Testis (tissue), 2 donors: ENCODE measurements at regions not wholly inside any gene's neighbourhood (a gene's known extent, or its start where the extent isn't known, plus 50 kb on each side); places are given as distances from the start of the nearest gene placed in this dataset.

ENCODE experiments used
- DNase-seq: peaks from one replicate; pipeline ENCODE4 v3.0.0-alpha.2; 2019
- H3K27ac ChIP-seq, 2 donors: fragments of 200-600 bp; sonication (generic); one replicate each; pipeline ENCODE4 v1.5.1; 2019
- H3K27me3 ChIP-seq: fragments of 200-600 bp; sonication (generic); one replicate; pipeline ENCODE4 v1.5.1; 2019
- H3K36me3 ChIP-seq: fragments of 200-600 bp; sonication (generic); one replicate; pipeline ENCODE4 v1.5.1; 2017; ENCODE audit warnings: low read depth; ENCODE audit errors: missing control alignments
- H3K4me1 ChIP-seq: fragments of 200-600 bp; sonication (generic); one replicate; pipeline ENCODE4 v1.5.1; 2019
- H3K4me3 ChIP-seq, 2 donors: fragments of 200-600 bp; sonication (generic); one replicate each; pipeline ENCODE4 v1.5.1; 2017 to 2019
- H3K9me3 ChIP-seq: fragments of 200-600 bp; sonication (generic); one replicate; pipeline ENCODE4 v1.5.1; 2017
- CTCF ChIP-seq, 3 experiments: fragments of 450-650 bp in 2 of 3; fragments of 200-600 bp in 1 of 3; sonication (generic) in 1 of 3; IDR thresholded peaks; one replicate each; pipeline ENCODE4 v1.5.1; 2016 to 2019; ENCODE audit warnings: antibody characterized with exemption in 3 of 3, mild to moderate bottlenecking in 2 of 3, moderate library complexity in 1 of 3
- POLR2A ChIP-seq: fragments of 450-650 bp; IDR thresholded peaks from one replicate; pipeline ENCODE4 v1.6.1; 2017; ENCODE audit warnings: antibody characterized with exemption, mild to moderate bottlenecking, moderate library complexity
- WGBS, 2 donors: methylation state at CpG; one replicate each; pipeline ENCODE4 v1.1.5; 2018; 5-methylcytosine and 5-hydroxymethylcytosine counted together
- intact Hi-C: fragments of 100-400 bp; cut with DNase I; formaldehyde crosslinking; loops from one replicate; pipeline ENCODE4 v1.15.1; 2023; ENCODE audit warnings: low total_unique reads

GRCh38 chr12:19992311-19992710 is 376.0 kb upstream of the PDE3A start:
- intact Hi-C loops, result no loop called here
- Histone ChIP-seq H3K27ac (no peak overlapping the region), H3K4me3 (no peak overlapping the region), H3K27me3 (no peaks in the 10 kb centered on the region), H3K36me3 (no peaks in the 10 kb centered on the region), H3K9me3 (no peaks in the 10 kb centered on the region), H3K4me1 (no peaks in the 10 kb centered on the region)
- no peak for DNase-seq
- 79 to 84% methylated on average over 2 of the region's 2 CpGs for WGBS, 2 donors
- no peak for TF ChIP-seq POLR2A
- TF ChIP-seq CTCF (IDR thresholded peaks at IDR 0.05), result no peak

GRCh38 chr12:19994968-19995367 is 373.4 kb upstream of the PDE3A start:
- intact Hi-C loops, result no loop called here
- no peak for DNase-seq

GRCh38 chr12:19997656-19998400 is 370.5 kb upstream of the PDE3A start:
- DNase-seq, result no peak
- TF ChIP-seq CTCF (IDR thresholded peaks at IDR 0.05) (no peak), POLR2A (no peak)
- no peak overlapping the region for H3K4me3 ChIP-seq
- H3K36me3 ChIP-seq, result no peaks in the 10 kb centered on the region
- WGBS, 2 donors, result 92 to 94% methylated on average over 3 of the region's 3 CpGs
- H3K27ac ChIP-seq, result no peak overlapping the region
- H3K4me1 ChIP-seq, result no peaks in the 10 kb centered on the region
- H3K9me3 ChIP-seq, result no peaks in the 10 kb centered on the region
- no peaks in the 10 kb centered on the region for H3K27me3 ChIP-seq
- intact Hi-C loops, result no loop called here

More at GRCh38 chr12:19994968-19995367, 373.4 kb upstream of the PDE3A start:
- H3K36me3 ChIP-seq, result no peaks in the 10 kb centered on the region
- no peaks in the 10 kb centered on the region for H3K27me3 ChIP-seq
- H3K4me1 ChIP-seq, result no peaks in the 10 kb centered on the region
- no peaks in the 10 kb centered on the region for H3K9me3 ChIP-seq
- H3K27ac ChIP-seq, result no peak overlapping the region
- no peak overlapping the region for H3K4me3 ChIP-seq
- TF ChIP-seq CTCF (IDR thresholded peaks at IDR 0.05) (no peak), POLR2A (no peak)

GRCh38 chr12:19998411-19998810 is 369.9 kb upstream of the PDE3A start:
- intact Hi-C loops, result no loop called here
- no peak for DNase-seq
- WGBS, 2 donors, result 97 to 100% methylated on average over 1 of the region's 1 CpG
- Histone ChIP-seq H3K4me1 (no peaks in the 10 kb centered on the region), H3K27me3 (no peaks in the 10 kb centered on the region), H3K36me3 (no peaks in the 10 kb centered on the region), H3K27ac (no peak overlapping the region), H3K9me3 (no peaks in the 10 kb centered on the region), H3K4me3 (no peak overlapping the region)
- TF ChIP-seq CTCF (IDR thresholded peaks at IDR 0.05), result no peak
- no peak for TF ChIP-seq POLR2A
